Adrenal gland (tissue), 5 donors: ENCODE measurements at regions not wholly inside any gene's neighbourhood (a gene's known extent, or its start where the extent isn't known, plus 50 kb on each side); places are given as distances from the start of the nearest gene placed in this dataset.

Source experiments
- CTCF ChIP-seq, 6 experiments: fragments of 450-650 bp in 4 of 6; fragments of 200-600 bp in 2 of 6; sonication (generic) in 1 of 6; IDR thresholded peaks; 1 replicate in 5 of 6; 2 replicates in 1 of 6; pipeline versions ENCODE4 v1.5.1 to v1.8.0; 2016 to 2021; ENCODE audit warnings: antibody characterized with exemption in 6 of 6, mild to moderate bottlenecking in 2 of 6, moderate library complexity in 1 of 6
- POLR2A ChIP-seq, 2 donors: fragments of 450-650 bp; IDR thresholded peaks; one replicate each; pipeline ENCODE4 v1.6.1; 2017; ENCODE audit warnings: antibody characterized with exemption in 2 of 2, mild to moderate bottlenecking in 2 of 2, moderate library complexity in 1 of 2
- donor health status: DM: no; HTN: no; CAD: no.

- TF ChIP-seq CTCF (IDR thresholded peaks at IDR 0.05) = no peak
- no peak for TF ChIP-seq POLR2A (IDR thresholded peaks at IDR 0.05)
Observed at GRCh38 chr1:5724847-5725246, 267.4 kb downstream of the NPHP4 start.
